Large intestine (tissue), 3 donors: ENCODE measurements at regions not wholly inside any gene's neighbourhood (a gene's known extent, or its start where the extent isn't known, plus 50 kb on each side); places are given as distances from the start of the nearest gene placed in this dataset.

ENCODE experiments used
- DNase-seq, 2 donors: peaks; one replicate each; pipeline versions ENCODE4 v3.0.0 to v3.0.0-alpha.2; 2013
- H3K27ac ChIP-seq: one replicate; pipeline ENCODE4 v1.5.1; 2013; ENCODE audit warnings: low read length
- H3K27me3 ChIP-seq: 2 replicates; pipeline ENCODE4 v1.6.1; 2013; ENCODE audit warnings: low read length; ENCODE audit not compliant: control insufficient read depth, insufficient read depth
- H3K36me3 ChIP-seq: 2 replicates; pipeline ENCODE4 v1.6.1; 2013; ENCODE audit warnings: low read length; ENCODE audit not compliant: control insufficient read depth, insufficient read depth
- H3K4me1 ChIP-seq: one replicate; pipeline ENCODE4 v1.6.1; 2013; ENCODE audit warnings: low read length; ENCODE audit not compliant: control insufficient read depth, insufficient read depth
- H3K4me3 ChIP-seq: one replicate; pipeline ENCODE4 v1.5.1; 2013; ENCODE audit warnings: low read length
- H3K9me3 ChIP-seq: one replicate; pipeline ENCODE4 v1.6.1; 2013; ENCODE audit warnings: mild to moderate bottlenecking, low read depth, low read length, moderate library complexity; ENCODE audit not compliant: control insufficient read depth
- WGBS: methylation state at CpG from one replicate; pipeline ENCODE4 v1.1.5; 2013; ENCODE audit warnings: low lambda C conversion rate; ENCODE audit not compliant: insufficient coverage; 5-methylcytosine and 5-hydroxymethylcytosine counted together

GRCh38 chrY:12981074-12981473, 76.4 kb downstream of the DDX3Y start:
- no peaks in the 10 kb centered on the region for H3K4me1 ChIP-seq
- no CpG with 5 or more reads among the region's 2 CpGs for WGBS
- no peak for DNase-seq
- H3K4me3 ChIP-seq: no peak overlapping the region
- no peaks in the 10 kb centered on the region for H3K9me3 ChIP-seq
- H3K27ac ChIP-seq: no peak overlapping the region
- no peaks in the 10 kb centered on the region for H3K36me3 ChIP-seq
- H3K27me3 ChIP-seq: no peaks in the 10 kb centered on the region

GRCh38 chrY:12982249-12982829, 77.7 kb downstream of the DDX3Y start:
- Histone ChIP-seq H3K4me3 (no peak overlapping the region), H3K36me3 (no peaks in the 10 kb centered on the region), H3K4me1 (no peaks in the 10 kb centered on the region), H3K27me3 (no peaks in the 10 kb centered on the region), H3K27ac (no peak overlapping the region), H3K9me3 (no peaks in the 10 kb centered on the region)
- no peak for DNase-seq
- WGBS: no CpG with 5 or more reads among the region's 2 CpGs

- no peaks in the 10 kb centered on the region for H3K4me1 ChIP-seq
- WGBS: no CpG with 5 or more reads among the region's 5 CpGs
- DNase-seq: no peak
- no peak overlapping the region for H3K27ac ChIP-seq
- H3K9me3 ChIP-seq: no peaks in the 10 kb centered on the region
- H3K36me3 ChIP-seq: no peaks in the 10 kb centered on the region
- no peak overlapping the region for H3K4me3 ChIP-seq
- no peaks in the 10 kb centered on the region for H3K27me3 ChIP-seq
Measured at GRCh38 chrY:12984637-12985344, 80.1 kb downstream of the DDX3Y start.

GRCh38 chrY:13017493-13017892, 112.8 kb downstream of the DDX3Y start:
- Histone ChIP-seq H3K27me3 (no peaks in the 10 kb centered on the region), H3K4me3 (no peak overlapping the region), H3K27ac (no peak overlapping the region), H3K36me3 (no peaks in the 10 kb centered on the region), H3K4me1 (no peaks in the 10 kb centered on the region), H3K9me3 (no peaks in the 10 kb centered on the region)
- no CpG with 5 or more reads among the region's 5 CpGs for WGBS
- no peak for DNase-seq

- no peak overlapping the region for H3K27ac ChIP-seq
Measured at GRCh38 chrY:13019486-13019885, 114.8 kb downstream of the DDX3Y start.

GRCh38 chrY:13020839-13021238, 116.2 kb downstream of the DDX3Y start:
- DNase-seq: no peak
- no CpG with 5 or more reads among the region's 1 CpG for WGBS
- H3K36me3 ChIP-seq: no peaks in the 10 kb centered on the region
- H3K4me3 ChIP-seq: no peak overlapping the region
- H3K4me1 ChIP-seq: no peaks in the 10 kb centered on the region
- H3K27ac ChIP-seq: no peak overlapping the region
- no peaks in the 10 kb centered on the region for H3K9me3 ChIP-seq
- no peaks in the 10 kb centered on the region for H3K27me3 ChIP-seq

More at GRCh38 chrY:13019486-13019885, 114.8 kb downstream of the DDX3Y start:
- no peaks in the 10 kb centered on the region for H3K27me3 ChIP-seq
- H3K4me3 ChIP-seq: no peak overlapping the region
- no CpG with 5 or more reads among the region's 3 CpGs for WGBS
- no peaks in the 10 kb centered on the region for H3K4me1 ChIP-seq
- no peaks in the 10 kb centered on the region for H3K9me3 ChIP-seq
- no peaks in the 10 kb centered on the region for H3K36me3 ChIP-seq
- no peak for DNase-seq

- WGBS: no CpG with 5 or more reads among the region's 3 CpGs
- Histone ChIP-seq H3K4me1 (no peaks in the 10 kb centered on the region), H3K27ac (no peak overlapping the region), H3K9me3 (no peaks in the 10 kb centered on the region), H3K27me3 (no peaks in the 10 kb centered on the region), H3K36me3 (no peaks in the 10 kb centered on the region), H3K4me3 (no peak overlapping the region)
- no peak for DNase-seq
Measured at GRCh38 chrY:13023607-13024006, 118.9 kb downstream of the DDX3Y start.

- Histone ChIP-seq H3K4me3 (no peak overlapping the region), H3K4me1 (no peaks in the 10 kb centered on the region), H3K27ac (no peak overlapping the region), H3K9me3 (no peaks in the 10 kb centered on the region), H3K36me3 (no peaks in the 10 kb centered on the region), H3K27me3 (no peaks in the 10 kb centered on the region)
- DNase-seq: no peak
Measured at GRCh38 chrY:13024447-13024846, 119.8 kb downstream of the DDX3Y start.

GRCh38 chrY:13026906-13027305, 122.2 kb downstream of the DDX3Y start:
- Histone ChIP-seq H3K4me3 (no peak overlapping the region), H3K36me3 (no peaks in the 10 kb centered on the region), H3K27ac (no peak overlapping the region), H3K4me1 (no peaks in the 10 kb centered on the region), H3K9me3 (no peaks in the 10 kb centered on the region), H3K27me3 (no peaks in the 10 kb centered on the region)
- DNase-seq: no peak
- WGBS: no CpG with 5 or more reads among the region's 2 CpGs

GRCh38 chrY:13040232-13040631, 135.6 kb downstream of the DDX3Y start:
- H3K4me3 ChIP-seq: no peak overlapping the region
- no peak overlapping the region for H3K27ac ChIP-seq
- H3K4me1 ChIP-seq: no peaks in the 10 kb centered on the region
- H3K9me3 ChIP-seq: no peaks in the 10 kb centered on the region
- H3K27me3 ChIP-seq: no peaks in the 10 kb centered on the region
- no CpG with 5 or more reads among the region's 2 CpGs for WGBS
- H3K36me3 ChIP-seq: no peaks in the 10 kb centered on the region
- no peak for DNase-seq

- no peaks in the 10 kb centered on the region for H3K36me3 ChIP-seq
- H3K9me3 ChIP-seq: no peaks in the 10 kb centered on the region
- no peaks in the 10 kb centered on the region for H3K4me1 ChIP-seq
- no peak overlapping the region for H3K27ac ChIP-seq
- DNase-seq: no peak
- H3K4me3 ChIP-seq: no peak overlapping the region
- H3K27me3 ChIP-seq: no peaks in the 10 kb centered on the region
Measured at GRCh38 chrY:13053501-13053900, 148.8 kb downstream of the DDX3Y start.
